Adrenal gland (tissue), 9 donors: ENCODE measurements at regions not wholly inside any gene's neighbourhood (a gene's known extent, or its start where the extent isn't known, plus 50 kb on each side); places are given as distances from the start of the nearest gene placed in this dataset.

ENCODE experiments used
- DNase-seq, 7 donors: peaks; one replicate each; pipeline ENCODE4 v3.0.0-alpha.2; 2019 to 2020
- H3K27ac ChIP-seq, 5 donors: fragments of 200-600 bp; sonication (generic) in 4 of 5; 1 replicate in 3 of 5; 2 replicates in 2 of 5; pipeline versions ENCODE4 v1.5.1 to v1.8.0; 2016 to 2020; ENCODE audit warnings: mild to moderate bottlenecking in 1 of 5
- H3K27me3 ChIP-seq: fragments of 200-600 bp; 2 replicates; pipeline ENCODE4 v1.8.0; 2021
- H3K36me3 ChIP-seq, 2 donors: fragments of 200-600 bp; replicated peaks in 1 of 2; 1 replicate in 1 of 2; 2 replicates in 1 of 2; pipeline versions ENCODE4 v1.5.1 to v1.8.0; 2018 to 2022
- H3K4me1 ChIP-seq, 2 donors: fragments of 200-600 bp; replicated peaks in 1 of 2; 1 replicate in 1 of 2; 2 replicates in 1 of 2; pipeline versions ENCODE4 v1.5.1 to v1.8.0; 2018 to 2021
- H3K4me3 ChIP-seq, 4 donors: fragments of 200-600 bp; sonication (generic) in 3 of 4; one replicate each; pipeline ENCODE4 v1.5.1; 2016 to 2018
- H3K9me3 ChIP-seq, 3 donors: fragments of 200-600 bp; sonication (generic) in 1 of 3; replicated peaks in 1 of 3; 1 replicate in 2 of 3; 2 replicates in 1 of 3; pipeline versions ENCODE4 v1.5.1 to v1.8.0; 2016 to 2021
- CTCF ChIP-seq, 6 experiments: fragments of 450-650 bp in 4 of 6; fragments of 200-600 bp in 2 of 6; sonication (generic) in 1 of 6; IDR thresholded peaks; 1 replicate in 5 of 6; 2 replicates in 1 of 6; pipeline versions ENCODE4 v1.5.1 to v1.8.0; 2016 to 2021; ENCODE audit warnings: antibody characterized with exemption in 6 of 6, mild to moderate bottlenecking in 2 of 6, moderate library complexity in 1 of 6
- POLR2A ChIP-seq, 2 donors: fragments of 450-650 bp; IDR thresholded peaks; one replicate each; pipeline ENCODE4 v1.6.1; 2017; ENCODE audit warnings: antibody characterized with exemption in 2 of 2, mild to moderate bottlenecking in 2 of 2, moderate library complexity in 1 of 2
- WGBS, 4 donors: extraction: QIAGEN DNeasy Blood & Tissue Kit in 2 of 4; methylation state at CpG; one replicate each; pipeline versions ENCODE4 v1.1.5 to v1.1.7; 2013 to 2017; 5-methylcytosine and 5-hydroxymethylcytosine counted together
- intact Hi-C, 2 donors: fragments of 100-400 bp; cut with DNase I; formaldehyde crosslinking; loops; one replicate each; pipeline versions ENCODE4 v1.14.1 to v1.15.0; 2022 to 2023
- donor health status: healthy with polysubstance abuse.
- donor health status: Bipolar disorder and iron deficiency.
- donor health status: DM: yes; HTN: yes; CAD: no.
- donor health status: DM: no; HTN: no; CAD: no.
- donor health status: DM: no; HTN: no; CAD: no.

- Histone ChIP-seq H3K36me3 (no peaks in the 10 kb centered on the region), H3K27ac (no peak overlapping the region), H3K9me3 (no peaks in the 10 kb centered on the region), H3K4me1 (no peaks in the 10 kb centered on the region), H3K27me3 (peaks cover 34% of the 10 kb centered on the region), H3K4me3 (no peak overlapping the region)
- WGBS, 4 donors = 57 to 83% (median 59%) methylated on average over 4 to 11 of the region's 11 CpGs
- no peak for TF ChIP-seq POLR2A (IDR thresholded peaks at IDR 0.05)
- intact Hi-C loops = no loop called here
- no peak for DNase-seq
Measured at GRCh38 chr7:155388561-155388960, 69.4 kb upstream of the EN2 start.

DNA sequence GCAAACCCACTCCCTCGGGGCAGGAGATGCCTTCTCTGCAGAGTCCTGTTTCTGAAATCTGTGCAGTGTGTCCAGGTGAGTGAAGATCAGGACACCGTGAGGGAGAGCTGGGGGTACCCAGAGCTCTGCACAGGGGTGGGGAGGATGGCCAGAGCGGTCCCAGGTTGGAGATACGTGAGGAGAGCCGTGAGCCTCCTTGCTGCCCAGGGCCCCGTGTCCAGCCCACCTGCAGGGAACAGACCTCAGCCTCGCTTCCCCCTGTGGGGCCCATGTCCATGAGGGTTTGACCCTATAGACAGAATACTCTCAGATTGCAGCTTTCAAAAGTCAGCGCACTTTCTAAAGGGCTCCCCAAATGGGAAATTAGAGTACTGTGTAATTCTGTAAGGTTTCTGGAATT is 66.5 kb upstream of the EN2 start:
- TF ChIP-seq POLR2A (IDR thresholded peaks at IDR 0.05) (no peak), CTCF (IDR thresholded peaks at IDR 0.05) (no peak)
- Histone ChIP-seq H3K4me1 (no peaks in the 10 kb centered on the region), H3K36me3 (no peaks in the 10 kb centered on the region), H3K9me3 (no peaks in the 10 kb centered on the region), H3K27ac (no peak overlapping the region), H3K4me3 (no peak overlapping the region), H3K27me3 (peaks cover 9% of the 10 kb centered on the region)
- DNase-seq = no peak
- intact Hi-C loops = no loop called here
- WGBS, 4 donors = 73 to 80% (median 74%) methylated on average over 4 to 8 of the region's 8 CpGs

DNA sequence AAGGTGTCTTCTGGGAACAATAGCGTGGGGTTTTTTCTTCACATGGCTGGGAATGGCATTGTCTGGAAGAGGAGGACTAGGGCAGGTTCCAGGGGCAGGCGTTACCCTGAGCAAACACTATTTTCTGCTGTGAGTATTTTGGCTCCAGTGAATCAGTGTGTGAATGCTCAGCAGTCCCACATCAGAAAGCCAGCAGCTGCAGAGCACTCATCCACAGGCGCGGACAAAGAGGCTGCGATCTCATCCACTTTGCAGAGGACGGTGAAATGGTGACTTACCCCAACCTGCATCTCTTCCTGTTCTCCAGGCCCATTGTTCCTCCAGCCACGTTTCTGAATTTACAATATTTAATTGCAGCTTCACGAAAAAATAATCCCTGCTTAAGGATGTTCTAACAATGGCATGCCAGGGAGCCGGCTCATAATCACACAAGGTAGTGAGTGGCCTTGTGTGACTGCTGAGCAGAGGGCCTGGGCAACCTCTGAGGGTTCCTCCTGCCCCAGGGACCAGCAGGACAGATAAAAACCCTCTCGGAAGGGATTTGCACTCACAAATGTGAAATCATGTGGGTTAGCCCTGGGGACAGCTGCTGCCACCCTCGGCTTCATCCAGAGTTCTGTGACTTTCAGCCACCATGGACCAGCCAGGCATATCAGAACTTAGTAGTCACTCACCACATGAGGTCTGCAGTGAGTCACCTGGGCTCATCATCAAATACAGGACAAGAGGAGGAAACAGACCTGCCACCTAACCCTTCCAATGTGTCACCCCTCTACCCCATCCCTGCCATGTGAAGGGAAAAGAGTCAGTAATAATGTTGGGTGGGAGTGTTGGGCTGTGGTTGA is 65.0 kb upstream of the EN2 start:
- no peak overlapping the region for H3K27ac ChIP-seq
- DNase-seq = no peak
- TF ChIP-seq POLR2A (IDR thresholded peaks at IDR 0.05) = no peak
- TF ChIP-seq CTCF (IDR thresholded peaks at IDR 0.05) = no peak
- peaks cover 5% of the 10 kb centered on the region for H3K27me3 ChIP-seq
- no peaks in the 10 kb centered on the region for H3K36me3 ChIP-seq
- 74 to 82% (median 79%) methylated on average over 11 of the region's 11 CpGs for WGBS, 4 donors
- no peak overlapping the region for H3K4me3 ChIP-seq
- intact Hi-C loops = no loop called here
- no peaks in the 10 kb centered on the region for H3K4me1 ChIP-seq
- no peaks in the 10 kb centered on the region for H3K9me3 ChIP-seq

DNA sequence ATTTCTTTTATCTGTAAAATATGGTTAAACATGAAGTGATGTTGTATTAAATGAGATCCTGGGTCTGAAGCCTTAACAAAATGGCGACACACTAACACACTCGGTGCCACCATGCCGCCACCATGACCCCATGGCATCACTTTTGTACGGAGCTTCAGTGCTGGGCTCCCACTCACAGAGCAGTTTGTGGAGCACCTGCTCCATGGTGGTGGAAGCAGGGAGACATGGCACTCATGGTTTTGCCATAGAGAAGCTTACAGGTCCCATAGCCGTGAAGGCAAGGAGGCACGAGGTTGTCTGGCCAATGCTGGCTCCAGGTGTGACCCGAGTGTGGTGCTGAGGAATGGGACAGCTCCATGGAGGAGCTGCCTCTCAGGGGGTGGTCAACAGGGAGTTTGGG is 63.5 kb upstream of the EN2 start:
- DNase-seq = no peak
- Histone ChIP-seq H3K27me3 (no peaks in the 10 kb centered on the region), H3K9me3 (no peaks in the 10 kb centered on the region), H3K27ac (no peak overlapping the region), H3K4me1 (no peaks in the 10 kb centered on the region), H3K36me3 (no peaks in the 10 kb centered on the region), H3K4me3 (no peak overlapping the region)
- TF ChIP-seq POLR2A (IDR thresholded peaks at IDR 0.05) = no peak
- no peak for TF ChIP-seq CTCF (IDR thresholded peaks at IDR 0.05)
- WGBS, 4 donors = 80 to 91% (median 87%) methylated on average over 7 of the region's 7 CpGs
- intact Hi-C loops = no loop called here
